ENCODE measurements at regions not wholly inside any gene's neighbourhood (a gene's known extent, or its start where the extent isn't known, plus 50 kb on each side); places are given as distances from the start of the nearest gene placed in this dataset.
A peak's percentile ranks its signal among the peaks of the same experiment; 100 is the strongest.
"Not testable (repeated sequence)": the region's sequence is repeated elsewhere in the genome, so short reads cannot be mapped to it uniquely, and the experiment has no call there.

GRCh38 chr9:38250279-38251035 is 142.0 kb upstream of the ALDH1B1 start:
- in situ Hi-C loops (cut with MboI; ENCODE audit: low pct_unique_long_range_greater_than_20kb in 2 of 9, low sequenced_read_pairs in 9 of 9, unreplicated experiment in 9 of 9) = loop anchor here in 1 of 9 experiments (25.0 kb wide), 1 partner anchor 88 kb away; no protein-coding TSS in a partner anchor
- ATAC-seq (replicated peaks in 6 of 8) = no peak
- Histone ChIP-seq H3K27ac (no peak overlapping the region), H3K4me1 (replicated peaks in 1 of 2) (peaks cover 9 to 25% of the 10 kb centered on the region in 2 donors), H3K4me3 (no peak overlapping the region)
- WGBS, 10 experiments = 42 to 100% (median 77%) methylated on average over 1 to 5 of the region's 10 CpGs; no CpG with 5 or more reads in 2 of the 10 experiments

DNA sequence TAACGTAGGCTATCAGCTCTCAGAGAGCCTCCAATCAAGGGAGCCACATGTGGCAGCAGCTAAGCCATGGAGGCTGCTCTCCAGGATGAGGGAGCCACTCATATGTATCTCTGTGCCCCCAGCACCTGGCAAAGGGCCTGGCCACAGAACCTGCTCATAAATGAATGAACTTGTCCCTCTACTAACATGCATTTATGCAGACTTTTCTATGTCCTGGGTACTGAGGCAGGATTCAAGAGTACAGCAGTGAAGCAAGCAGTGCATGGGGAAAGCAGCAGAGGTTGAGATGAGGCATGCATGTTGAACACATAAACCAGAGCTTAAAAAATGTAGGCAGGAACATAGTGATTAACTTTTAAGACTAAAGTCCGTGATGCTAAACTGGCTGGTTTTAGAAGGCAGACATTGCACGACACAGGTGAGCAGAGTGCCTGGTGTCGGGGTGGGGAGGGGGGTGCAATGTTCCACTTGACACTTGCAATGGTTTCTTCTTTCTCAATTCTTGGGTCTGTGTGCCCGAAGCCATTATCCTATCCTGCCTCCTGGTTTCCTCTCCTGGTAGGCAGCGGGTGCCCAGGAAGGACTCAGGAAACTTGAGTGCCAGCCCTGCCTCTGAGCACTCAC is 142.8 kb upstream of the ALDH1B1 start:
- ATAC-seq (replicated peaks in 6 of 8) = no peak
- WGBS, 10 experiments = 17 to 85% (median 65%) methylated on average over 1 to 6 of the region's 6 CpGs; no CpG with 5 or more reads in 2 of the 10 experiments
- H3K4me3 ChIP-seq = no peak overlapping the region
- H3K27ac ChIP-seq = no peak overlapping the region
- in situ Hi-C loops (cut with MboI; ENCODE audit: low pct_unique_long_range_greater_than_20kb in 2 of 9, low sequenced_read_pairs in 9 of 9, unreplicated experiment in 9 of 9) = loop anchor here in 2 of 9 experiments (25.0 kb wide), 2 partner anchors 87 to 287 kb away; no protein-coding TSS in a partner anchor
- H3K4me1 ChIP-seq (replicated peaks in 1 of 2) = peaks cover 9 to 20% of the 10 kb centered on the region in 2 donors

DNA sequence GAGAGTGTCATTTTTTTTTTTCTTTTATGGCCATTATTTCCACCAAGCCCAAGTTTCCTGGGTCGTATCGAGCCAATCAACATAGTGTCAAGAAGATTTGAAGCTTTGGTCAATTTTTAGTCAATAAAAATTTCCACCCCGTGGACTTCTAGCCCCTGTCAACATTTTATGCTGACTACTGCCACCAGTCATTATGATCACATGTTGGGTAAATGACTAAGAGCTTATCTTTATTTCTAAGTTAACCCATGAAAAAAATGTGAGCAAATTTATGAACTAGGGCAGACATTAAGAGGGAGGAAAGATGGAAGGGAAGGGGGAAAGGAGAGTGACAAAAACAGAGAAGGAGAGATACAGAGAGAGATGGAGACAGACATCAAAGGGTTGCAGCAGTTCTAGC is 143.5 kb upstream of the ALDH1B1 start:
- ATAC-seq (replicated peaks in 6 of 8) = no peak
- H3K4me1 ChIP-seq (replicated peaks in 1 of 2) = peaks cover 9 to 15% of the 10 kb centered on the region in 2 donors
- 0 to 93% (median 62%) methylated on average over 2 to 3 of the region's 3 CpGs for WGBS, 10 experiments
- H3K4me3 ChIP-seq = no peak overlapping the region
- in situ Hi-C loops (cut with MboI; ENCODE audit: low pct_unique_long_range_greater_than_20kb in 2 of 9, low sequenced_read_pairs in 9 of 9, unreplicated experiment in 9 of 9) = loop anchor here in 1 of 9 experiments (25.0 kb wide), 1 partner anchor 287 kb away; no protein-coding TSS in a partner anchor
- no peak overlapping the region for H3K27ac ChIP-seq

- WGBS, 10 experiments = 67 to 90% (median 82%) methylated on average over 1 to 6 of the region's 7 CpGs; no CpG with 5 or more reads in 4 of the 10 experiments
Measured at GRCh38 chr9:38246833-38247232, 145.7 kb upstream of the ALDH1B1 start.

DNA sequence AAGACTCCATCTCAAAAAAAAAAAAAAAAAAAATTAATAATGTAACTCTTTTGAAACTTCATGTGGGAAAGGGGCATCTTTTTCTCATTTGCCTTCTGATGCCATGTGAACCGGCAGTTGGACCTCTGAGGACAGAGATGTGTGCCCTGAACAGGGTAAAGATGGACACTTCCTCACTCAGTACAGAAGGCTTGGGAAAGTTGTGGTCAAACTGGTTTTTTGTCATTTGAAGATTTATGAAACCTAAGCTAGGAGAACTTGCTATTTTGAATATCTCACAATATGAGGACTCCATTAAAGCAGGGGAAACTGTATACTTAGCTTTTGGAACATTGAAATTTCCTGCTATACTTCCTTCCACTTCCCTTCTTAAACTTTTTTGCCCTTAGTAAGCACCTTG is 147.5 kb upstream of the ALDH1B1 start:
- no peak for ATAC-seq (replicated peaks in 6 of 8)
- no peak overlapping the region for H3K27ac ChIP-seq
- no peak overlapping the region for H3K4me3 ChIP-seq
- WGBS, 10 experiments = 86 to 100% (median 100%) methylated on average over 1 of the region's 1 CpG; no CpG with 5 or more reads in 6 of the 10 experiments
- in situ Hi-C loops (cut with MboI; ENCODE audit: low pct_unique_long_range_greater_than_20kb in 2 of 9, low sequenced_read_pairs in 9 of 9, unreplicated experiment in 9 of 9) = loop anchor here in 1 of 9 experiments (25.0 kb wide), 1 partner anchor 283 kb away; no protein-coding TSS in a partner anchor
- H3K4me1 ChIP-seq (replicated peaks in 1 of 2) = no peaks in the 10 kb centered on the region

More at GRCh38 chr9:38246833-38247232, 145.7 kb upstream of the ALDH1B1 start:
- ATAC-seq (replicated peaks in 6 of 8) = no peak
- peaks cover 9 to 14% of the 10 kb centered on the region in 2 donors for H3K4me1 ChIP-seq (replicated peaks in 1 of 2)
- in situ Hi-C loops (cut with MboI; ENCODE audit: low pct_unique_long_range_greater_than_20kb in 2 of 9, low sequenced_read_pairs in 9 of 9, unreplicated experiment in 9 of 9) = loop anchor here in 1 of 9 experiments (25.0 kb wide), 1 partner anchor 285 kb away; no protein-coding TSS in a partner anchor
- H3K27ac ChIP-seq = no peak overlapping the region
- H3K4me3 ChIP-seq = no peak overlapping the region

- no peak overlapping the region for H3K27ac ChIP-seq
- no peak for ATAC-seq (replicated peaks in 6 of 8)
- H3K4me3 ChIP-seq = no peak overlapping the region
- 17 to 85% (median 47%) methylated on average over 1 to 4 of the region's 4 CpGs; no CpG with 5 or more reads in 1 of the 10 experiments for WGBS, 10 experiments
- in situ Hi-C loops (cut with MboI; ENCODE audit: low pct_unique_long_range_greater_than_20kb in 2 of 9, low sequenced_read_pairs in 9 of 9, unreplicated experiment in 9 of 9) = loop anchor here in 1 of 9 experiments (25.0 kb wide), 1 partner anchor 282 kb away; no protein-coding TSS in a partner anchor
- H3K4me1 ChIP-seq (replicated peaks in 1 of 2) = no peaks in the 10 kb centered on the region
Measured at GRCh38 chr9:38243993-38244392, 148.5 kb upstream of the ALDH1B1 start.

DNA sequence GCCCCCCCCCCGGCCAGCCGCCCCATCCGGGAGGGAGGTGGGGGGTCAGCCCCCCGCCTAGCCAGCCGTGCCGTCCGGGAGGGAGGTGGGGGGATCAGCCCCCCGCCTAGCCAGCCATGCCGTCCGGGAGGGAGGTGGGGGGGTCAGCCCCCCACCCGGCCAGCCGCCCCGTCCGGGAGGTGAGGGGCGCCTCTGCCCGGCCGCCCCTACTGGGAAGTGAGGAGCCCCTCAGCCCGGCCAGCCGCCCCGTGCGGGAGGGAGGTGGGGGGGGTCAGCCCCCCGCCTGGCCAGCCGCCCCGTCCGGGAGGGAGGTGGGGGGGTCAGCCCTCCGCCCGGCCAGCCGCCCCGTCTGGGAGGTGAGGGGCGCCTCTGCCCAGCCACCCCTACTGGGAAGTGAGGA is 150.4 kb upstream of the ALDH1B1 start:
- in situ Hi-C loops (cut with MboI; ENCODE audit: low pct_unique_long_range_greater_than_20kb in 2 of 9, low sequenced_read_pairs in 9 of 9, unreplicated experiment in 9 of 9) = loop anchor here in 1 of 9 experiments (25.0 kb wide), 1 partner anchor 280 kb away; no protein-coding TSS in a partner anchor
- no CpG with 5 or more reads among the region's 30 CpGs for WGBS, 10 experiments

GRCh38 chr9:38240051-38240450 is 152.5 kb upstream of the ALDH1B1 start:
- H3K4me1 ChIP-seq (replicated peaks in 1 of 2) = peaks cover 4 to 13% of the 10 kb centered on the region in 2 donors
- WGBS, 10 experiments = 67 to 100% (median 79%) methylated on average over 1 to 2 of the region's 2 CpGs; no CpG with 5 or more reads in 2 of the 10 experiments
- ATAC-seq (replicated peaks in 6 of 8) = no peak
- in situ Hi-C loops (cut with MboI; ENCODE audit: low pct_unique_long_range_greater_than_20kb in 2 of 9, low sequenced_read_pairs in 9 of 9, unreplicated experiment in 9 of 9) = loop anchor here in 1 of 9 experiments (25.0 kb wide), 1 partner anchor 278 kb away; no protein-coding TSS in a partner anchor
- H3K4me3 ChIP-seq = no peak overlapping the region
- H3K27ac ChIP-seq = no peak overlapping the region

More for the DNA sequence above, 150.4 kb upstream of the ALDH1B1 start:
- not testable (repeated sequence) for H3K4me3 ChIP-seq; H3K27ac ChIP-seq; ATAC-seq (replicated peaks in 6 of 8); H3K4me1 ChIP-seq (replicated peaks in 1 of 2)

- in situ Hi-C loops (cut with MboI; ENCODE audit: low pct_unique_long_range_greater_than_20kb in 2 of 9, low sequenced_read_pairs in 9 of 9, unreplicated experiment in 9 of 9) = loop anchor here in 1 of 9 experiments (25.0 kb wide), 1 partner anchor 273 kb away; no protein-coding TSS in a partner anchor
- ATAC-seq (replicated peaks in 6 of 8) = peak in 3 of 8 experiments; percentile 13 to 45 (median 23)
- Histone ChIP-seq H3K4me1 (replicated peaks in 1 of 2) (peaks cover 11 to 22% of the 10 kb centered on the region in 2 donors), H3K27ac (no peak overlapping the region), H3K4me3 (no peak overlapping the region)
- 40 to 90% (median 80%) methylated on average over 1 to 3 of the region's 5 CpGs; no CpG with 5 or more reads in 3 of the 10 experiments for WGBS, 10 experiments
Measured at GRCh38 chr9:38235244-38235643, 157.3 kb upstream of the ALDH1B1 start.

GRCh38 chr9:38234479-38235170 is 157.9 kb upstream of the ALDH1B1 start:
- WGBS, 10 experiments = 0 to 83% (median 54%) methylated on average over 1 to 5 of the region's 5 CpGs; no CpG with 5 or more reads in 4 of the 10 experiments
- peaks cover 11 to 24% of the 10 kb centered on the region in 2 donors for H3K4me1 ChIP-seq (replicated peaks in 1 of 2)
- H3K27ac ChIP-seq = no peak overlapping the region
- no peak overlapping the region for H3K4me3 ChIP-seq
- ATAC-seq (replicated peaks in 6 of 8) = peak in 2 of 8 experiments; percentile 16 to 20
- in situ Hi-C loops (cut with MboI; ENCODE audit: low pct_unique_long_range_greater_than_20kb in 2 of 9, low sequenced_read_pairs in 9 of 9, unreplicated experiment in 9 of 9) = loop anchor here in 1 of 9 experiments (25.0 kb wide), 1 partner anchor 272 kb away; no protein-coding TSS in a partner anchor

- 18 to 95% (median 52%) methylated on average over 2 to 6 of the region's 9 CpGs; no CpG with 5 or more reads in 6 of the 10 experiments for WGBS, 10 experiments
- ATAC-seq (replicated peaks in 6 of 8) = no peak
- H3K4me1 ChIP-seq (replicated peaks in 1 of 2) = peaks cover 17 to 31% of the 10 kb centered on the region in 2 donors
- in situ Hi-C loops (cut with MboI; ENCODE audit: low pct_unique_long_range_greater_than_20kb in 2 of 9, low sequenced_read_pairs in 9 of 9, unreplicated experiment in 9 of 9) = loop anchor here in 1 of 9 experiments (25.0 kb wide), 1 partner anchor 272 kb away; no protein-coding TSS in a partner anchor
- no peak overlapping the region for H3K4me3 ChIP-seq
- H3K27ac ChIP-seq = no peak overlapping the region
Measured at GRCh38 chr9:38233796-38234355, 158.6 kb upstream of the ALDH1B1 start.

DNA sequence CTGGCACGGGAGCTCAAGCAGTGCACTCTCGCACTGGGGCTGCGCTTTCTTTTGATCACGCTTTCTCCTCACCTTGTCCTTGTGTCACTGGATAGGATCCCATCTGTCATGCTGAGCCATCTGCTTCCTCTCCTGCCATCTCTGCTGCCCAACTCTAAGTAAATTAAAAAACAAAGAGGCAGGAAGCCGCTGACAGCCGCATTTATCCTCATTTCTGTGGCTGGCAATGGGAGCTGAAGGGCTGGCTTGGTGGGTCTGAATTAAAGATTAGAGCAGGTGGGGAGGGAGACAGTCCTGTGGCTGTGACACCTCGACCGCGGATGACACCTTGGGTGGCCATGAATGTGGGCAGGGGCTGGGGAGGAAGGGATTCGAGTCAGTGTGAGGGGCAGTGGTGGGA is 159.2 kb upstream of the ALDH1B1 start:
- no peak overlapping the region for H3K27ac ChIP-seq
- H3K4me1 ChIP-seq (replicated peaks in 1 of 2) = peaks cover 23 to 37% of the 10 kb centered on the region in 2 donors
- no peak overlapping the region for H3K4me3 ChIP-seq
- in situ Hi-C loops (cut with MboI; ENCODE audit: low pct_unique_long_range_greater_than_20kb in 2 of 9, low sequenced_read_pairs in 9 of 9, unreplicated experiment in 9 of 9) = loop anchor here in 1 of 9 experiments (25.0 kb wide), 1 partner anchor 271 kb away; no protein-coding TSS in a partner anchor
- WGBS, 10 experiments = 58 to 90% (median 73%) methylated on average over 1 to 4 of the region's 10 CpGs; no CpG with 5 or more reads in 3 of the 10 experiments
- ATAC-seq (replicated peaks in 6 of 8) = peak in 4 of 8 experiments; percentile 32 to 51 (median 44)
